ENCODE measurements at regions not wholly inside any gene's neighbourhood (a gene's known extent, or its start where the extent isn't known, plus 50 kb on each side); places are given as distances from the start of the nearest gene placed in this dataset.

GRCh38 chrX:11050013-11050412 is 61.1 kb upstream of the HCCS start:
- TF ChIP-seq, protein P1, sequence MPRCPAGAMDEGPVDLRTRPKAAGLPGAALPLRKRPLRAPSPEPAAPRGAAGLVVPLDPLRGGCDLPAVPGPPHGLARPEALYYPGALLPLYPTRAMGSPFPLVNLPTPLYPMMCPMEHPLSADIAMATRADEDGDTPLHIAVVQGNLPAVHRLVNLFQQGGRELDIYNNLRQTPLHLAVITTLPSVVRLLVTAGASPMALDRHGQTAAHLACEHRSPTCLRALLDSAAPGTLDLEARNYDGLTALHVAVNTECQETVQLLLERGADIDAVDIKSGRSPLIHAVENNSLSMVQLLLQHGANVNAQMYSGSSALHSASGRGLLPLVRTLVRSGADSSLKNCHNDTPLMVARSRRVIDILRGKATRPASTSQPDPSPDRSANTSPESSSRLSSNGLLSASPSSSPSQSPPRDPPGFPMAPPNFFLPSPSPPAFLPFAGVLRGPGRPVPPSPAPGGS (IDR thresholded peaks at IDR 0.05), result no peak
- TF ChIP-seq, protein P2, sequence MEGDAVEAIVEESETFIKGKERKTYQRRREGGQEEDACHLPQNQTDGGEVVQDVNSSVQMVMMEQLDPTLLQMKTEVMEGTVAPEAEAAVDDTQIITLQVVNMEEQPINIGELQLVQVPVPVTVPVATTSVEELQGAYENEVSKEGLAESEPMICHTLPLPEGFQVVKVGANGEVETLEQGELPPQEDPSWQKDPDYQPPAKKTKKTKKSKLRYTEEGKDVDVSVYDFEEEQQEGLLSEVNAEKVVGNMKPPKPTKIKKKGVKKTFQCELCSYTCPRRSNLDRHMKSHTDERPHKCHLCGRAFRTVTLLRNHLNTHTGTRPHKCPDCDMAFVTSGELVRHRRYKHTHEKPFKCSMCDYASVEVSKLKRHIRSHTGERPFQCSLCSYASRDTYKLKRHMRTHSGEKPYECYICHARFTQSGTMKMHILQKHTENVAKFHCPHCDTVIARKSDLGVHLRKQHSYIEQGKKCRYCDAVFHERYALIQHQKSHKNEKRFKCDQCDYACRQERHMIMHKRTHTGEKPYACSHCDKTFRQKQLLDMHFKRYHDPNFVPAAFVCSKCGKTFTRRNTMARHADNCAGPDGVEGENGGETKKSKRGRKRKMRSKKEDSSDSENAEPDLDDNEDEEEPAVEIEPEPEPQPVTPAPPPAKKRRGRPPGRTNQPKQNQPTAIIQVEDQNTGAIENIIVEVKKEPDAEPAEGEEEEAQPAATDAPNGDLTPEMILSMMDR (IDR thresholded peaks at IDR 0.05), result no peak
- TF ChIP-seq CEBPB (IDR thresholded peaks at IDR 0.05), result no peak
- TF ChIP-seq MAZ (IDR thresholded peaks at IDR 0.05; ENCODE audit: borderline replicate concordance, low read depth, low read length), result no peak
- TF ChIP-seq JUN (IDR thresholded peaks at IDR 0.05), result no peak
- TF ChIP-seq POLR2AphosphoS2 (conservative IDR thresholded peaks at IDR 0.05; ENCODE audit: low read length), result no peak
